Spleen (tissue), 7 donors: ENCODE measurements at regions not wholly inside any gene's neighbourhood (a gene's known extent, or its start where the extent isn't known, plus 50 kb on each side); places are given as distances from the start of the nearest gene placed in this dataset.

Experiments used
- POLR2A ChIP-seq, 3 donors: fragments of 450-650 bp; IDR thresholded peaks; one replicate each; pipeline ENCODE4 v1.5.1; 2017; ENCODE audit warnings: antibody characterized with exemption in 3 of 3, mild to moderate bottlenecking in 1 of 3
- TF ChIP-seq, protein P1 (sequence below), 11 experiments: fragments of 200-600 bp in 7 of 11; fragments of 450-650 bp in 4 of 11; sonication (generic) in 4 of 11; IDR thresholded peaks in 8 of 11; conservative IDR thresholded peaks in 3 of 11; 1 replicate in 7 of 11; 2 replicates in 4 of 11; pipeline versions ENCODE4 v1.4.0 to v1.8.0; 2016 to 2021; ENCODE audit warnings: antibody characterized with exemption in 11 of 11, inconsistent platforms in 4 of 11, mild to moderate bottlenecking in 1 of 11
- donor health status: DM: no; HTN: no; CAD: no; lungs with moderate emphysema.
- donor health status: DM: no; HTN: no; CAD: no.
- donor health status: DM: no; HTN: no; CAD: no.

DNA sequence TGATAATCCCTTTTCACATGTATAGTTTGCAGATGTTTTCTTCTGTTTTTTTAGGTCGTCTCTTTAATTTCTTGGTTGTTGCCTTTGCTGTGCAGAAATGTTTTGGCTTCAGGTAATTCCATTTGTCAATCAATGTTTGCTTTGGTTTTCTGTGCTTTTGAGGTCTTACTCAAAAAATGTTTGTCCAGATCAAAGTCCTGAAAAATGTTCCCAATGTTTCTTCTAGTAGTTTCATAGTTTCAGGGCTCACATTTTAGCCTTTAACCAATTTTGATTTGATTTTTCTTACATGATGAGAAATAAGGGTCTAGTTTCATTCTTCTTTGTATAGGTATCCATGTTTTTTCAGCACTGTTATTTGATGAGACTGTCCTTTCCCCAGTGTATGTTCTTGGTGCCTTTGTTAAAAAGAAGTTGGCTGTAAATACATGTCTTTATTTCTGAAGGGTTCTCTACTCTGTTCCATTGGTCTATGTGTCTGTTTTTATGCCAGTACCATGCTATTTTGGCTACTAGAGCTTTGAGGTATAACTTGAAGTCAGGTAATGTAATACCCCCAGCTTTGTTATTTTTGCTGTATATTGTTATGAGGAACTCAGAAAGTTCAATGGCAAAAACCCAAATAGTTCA, 578.7 kb upstream of the SEL1L start:
- no peak for TF ChIP-seq POLR2A (IDR thresholded peaks at IDR 0.05)
- TF ChIP-seq, protein P1, sequence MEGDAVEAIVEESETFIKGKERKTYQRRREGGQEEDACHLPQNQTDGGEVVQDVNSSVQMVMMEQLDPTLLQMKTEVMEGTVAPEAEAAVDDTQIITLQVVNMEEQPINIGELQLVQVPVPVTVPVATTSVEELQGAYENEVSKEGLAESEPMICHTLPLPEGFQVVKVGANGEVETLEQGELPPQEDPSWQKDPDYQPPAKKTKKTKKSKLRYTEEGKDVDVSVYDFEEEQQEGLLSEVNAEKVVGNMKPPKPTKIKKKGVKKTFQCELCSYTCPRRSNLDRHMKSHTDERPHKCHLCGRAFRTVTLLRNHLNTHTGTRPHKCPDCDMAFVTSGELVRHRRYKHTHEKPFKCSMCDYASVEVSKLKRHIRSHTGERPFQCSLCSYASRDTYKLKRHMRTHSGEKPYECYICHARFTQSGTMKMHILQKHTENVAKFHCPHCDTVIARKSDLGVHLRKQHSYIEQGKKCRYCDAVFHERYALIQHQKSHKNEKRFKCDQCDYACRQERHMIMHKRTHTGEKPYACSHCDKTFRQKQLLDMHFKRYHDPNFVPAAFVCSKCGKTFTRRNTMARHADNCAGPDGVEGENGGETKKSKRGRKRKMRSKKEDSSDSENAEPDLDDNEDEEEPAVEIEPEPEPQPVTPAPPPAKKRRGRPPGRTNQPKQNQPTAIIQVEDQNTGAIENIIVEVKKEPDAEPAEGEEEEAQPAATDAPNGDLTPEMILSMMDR (IDR thresholded peaks at IDR 0.05 in 8 of 11, conservative IDR thresholded peaks at IDR 0.05 in 3 of 11) = no peak
